ENCODE measurements at regions not wholly inside any gene's neighbourhood (a gene's known extent, or its start where the extent isn't known, plus 50 kb on each side); places are given as distances from the start of the nearest gene placed in this dataset.

- TF ChIP-seq CTCF (conservative IDR thresholded peaks at IDR 0.05; ENCODE audit: low read depth, low read length) (no peak), EZH2 (IDR thresholded peaks at IDR 0.05; ENCODE audit: low read length, unreplicated experiment) (no peak), EZH2phosphoT487 (IDR thresholded peaks at IDR 0.05; ENCODE audit: borderline replicate concordance, low read length) (no peak)
Measured at GRCh38 chr10:76626386-76626785, 1011.2 kb downstream of the KCNMA1 start.
